ENCODE measurements at regions not wholly inside any gene's neighbourhood (a gene's known extent, or its start where the extent isn't known, plus 50 kb on each side); places are given as distances from the start of the nearest gene placed in this dataset.

DNA sequence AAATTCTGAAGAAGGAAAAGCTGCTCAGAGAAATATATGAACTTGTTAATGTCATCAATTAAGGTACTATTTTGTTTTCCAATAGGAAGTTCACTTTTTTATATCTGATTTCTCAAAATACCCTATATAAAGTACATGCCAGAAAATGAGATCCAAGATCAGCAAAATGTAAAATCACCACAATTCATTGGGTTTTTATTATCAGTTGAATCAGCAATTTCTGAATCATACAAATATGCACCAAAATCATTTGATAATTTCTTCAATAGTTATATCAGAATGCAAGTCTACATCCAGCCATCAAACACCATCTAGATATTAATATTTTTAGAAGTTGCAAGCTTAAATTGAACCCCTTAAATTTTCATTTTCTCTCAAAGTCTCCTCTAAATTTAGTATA, 1293.4 kb upstream of the NCAM2 start:
- TF ChIP-seq POLR2A (IDR thresholded peaks at IDR 0.05; ENCODE audit: low read length) (no peak), GATA1 (IDR thresholded peaks at IDR 0.05; ENCODE audit: low read depth, low read length) (no peak)
